OCI-LY3 (cell line): ENCODE measurements at regions not wholly inside any gene's neighbourhood (a gene's known extent, or its start where the extent isn't known, plus 50 kb on each side); places are given as distances from the start of the nearest gene placed in this dataset.
"Not testable (repeated sequence)": the region's sequence is repeated elsewhere in the genome, so short reads cannot be mapped to it uniquely, and the experiment has no call there.

ENCODE experiments used
- CTCF ChIP-seq: fragments of 200-600, 300-600 bp; sonication (generic); IDR thresholded peaks from 2 replicates; pipeline ENCODE4 v1.5.1; 2014; ENCODE audit warnings: antibody characterized with exemption, low read length, low read depth
- EZH2phosphoT487 ChIP-seq: fragments of 200-600 bp; shearing (Covaris generic); IDR thresholded peaks from 2 replicates; pipeline ENCODE4 v1.6.1; 2018; ENCODE audit warnings: antibody characterized with exemption, mixed run types, low read depth

GRCh38 chr16:29164442-29165089 lies 179.7 kb downstream of the LAT start:
- not testable (repeated sequence) for TF ChIP-seq CTCF, EZH2phosphoT487
